Esophagus muscularis mucosa (tissue), 3 donors: ENCODE measurements at regions not wholly inside any gene's neighbourhood (a gene's known extent, or its start where the extent isn't known, plus 50 kb on each side); places are given as distances from the start of the nearest gene placed in this dataset.

ENCODE experiments used
- CTCF ChIP-seq, 3 experiments: fragments of 200-600 bp in 2 of 3; fragments of 450-650 bp in 1 of 3; sonication (generic) in 2 of 3; IDR thresholded peaks; one replicate each; pipeline ENCODE4 v1.5.1; 2017 to 2019; ENCODE audit warnings: antibody characterized with exemption in 3 of 3, mild to moderate bottlenecking in 2 of 3, moderate library complexity in 1 of 3
- POLR2AphosphoS5 ChIP-seq, 2 donors: sonication (generic); formaldehyde crosslinking; IDR thresholded peaks; one replicate each; pipeline ENCODE4 v1.6.1; 2017; ENCODE audit warnings: antibody characterized with exemption in 2 of 2

- TF ChIP-seq POLR2AphosphoS5 (IDR thresholded peaks at IDR 0.05) (no peak), CTCF (IDR thresholded peaks at IDR 0.05) (no peak)
Observed at GRCh38 chr12:89775063-89775985, 66.7 kb upstream of the ATP2B1 start.
